ENCODE measurements at regions not wholly inside any gene's neighbourhood (a gene's known extent, or its start where the extent isn't known, plus 50 kb on each side); places are given as distances from the start of the nearest gene placed in this dataset.

GRCh38 chr4:115965588-115965987 lies 852.2 kb upstream of the NDST4 start:
- no peak for TF ChIP-seq POLR2A (IDR thresholded peaks at IDR 0.05; ENCODE audit: low read depth, low read length)
- TF ChIP-seq CTCF (conservative IDR thresholded peaks at IDR 0.05; ENCODE audit: low read depth, low read length): no peak
- no peak for TF ChIP-seq SMC3 (IDR thresholded peaks at IDR 0.05; ENCODE audit: low read depth, low read length)
- no peak for TF ChIP-seq CEBPB (IDR thresholded peaks at IDR 0.05; ENCODE audit: low read depth, low read length)
- TF ChIP-seq, protein P1, sequence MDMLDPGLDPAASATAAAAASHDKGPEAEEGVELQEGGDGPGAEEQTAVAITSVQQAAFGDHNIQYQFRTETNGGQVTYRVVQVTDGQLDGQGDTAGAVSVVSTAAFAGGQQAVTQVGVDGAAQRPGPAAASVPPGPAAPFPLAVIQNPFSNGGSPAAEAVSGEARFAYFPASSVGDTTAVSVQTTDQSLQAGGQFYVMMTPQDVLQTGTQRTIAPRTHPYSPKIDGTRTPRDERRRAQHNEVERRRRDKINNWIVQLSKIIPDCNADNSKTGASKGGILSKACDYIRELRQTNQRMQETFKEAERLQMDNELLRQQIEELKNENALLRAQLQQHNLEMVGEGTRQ (IDR thresholded peaks at IDR 0.05; ENCODE audit: low read depth, low read length): no peak
- TF ChIP-seq RFX5 (IDR thresholded peaks at IDR 0.05; ENCODE audit: low read depth, low read length): no peak
- no peak for TF ChIP-seq RAD21 (IDR thresholded peaks at IDR 0.05; ENCODE audit: low read length)
- TF ChIP-seq RCOR1 (IDR thresholded peaks at IDR 0.05; ENCODE audit: insufficient replicate concordance, low read length): no peak
- no peak for TF ChIP-seq MXI1 (IDR thresholded peaks at IDR 0.05; ENCODE audit: borderline replicate concordance, low read depth, low read length)
- TF ChIP-seq BHLHE40 (IDR thresholded peaks at IDR 0.05; ENCODE audit: low read depth, low read length): no peak
- peak; percentile 26; the same call in 1 of the 2 replicates for TF ChIP-seq MAFK (IDR thresholded peaks at IDR 0.05; ENCODE audit: low read depth, low read length)
- TF ChIP-seq ELK1 (IDR thresholded peaks at IDR 0.05; ENCODE audit: borderline replicate concordance, low read depth, low read length): no peak
- no peak for TF ChIP-seq CHD1 (IDR thresholded peaks at IDR 0.05; ENCODE audit: low read depth, low read length)
- TF ChIP-seq NFE2L2 (IDR thresholded peaks at IDR 0.05; ENCODE audit: low read depth, low read length): no peak

Data from IMR-90 (cell line).